ENCODE measurements at regions not wholly inside any gene's neighbourhood (a gene's known extent, or its start where the extent isn't known, plus 50 kb on each side); places are given as distances from the start of the nearest gene placed in this dataset.

- no peak for DNase-seq
Measured at GRCh38 chr3:27865731-27866130, 143.6 kb upstream of the EOMES start.

GRCh38 chr3:27869152-27869551 lies 147.0 kb upstream of the EOMES start:
- no peak for DNase-seq

DNA sequence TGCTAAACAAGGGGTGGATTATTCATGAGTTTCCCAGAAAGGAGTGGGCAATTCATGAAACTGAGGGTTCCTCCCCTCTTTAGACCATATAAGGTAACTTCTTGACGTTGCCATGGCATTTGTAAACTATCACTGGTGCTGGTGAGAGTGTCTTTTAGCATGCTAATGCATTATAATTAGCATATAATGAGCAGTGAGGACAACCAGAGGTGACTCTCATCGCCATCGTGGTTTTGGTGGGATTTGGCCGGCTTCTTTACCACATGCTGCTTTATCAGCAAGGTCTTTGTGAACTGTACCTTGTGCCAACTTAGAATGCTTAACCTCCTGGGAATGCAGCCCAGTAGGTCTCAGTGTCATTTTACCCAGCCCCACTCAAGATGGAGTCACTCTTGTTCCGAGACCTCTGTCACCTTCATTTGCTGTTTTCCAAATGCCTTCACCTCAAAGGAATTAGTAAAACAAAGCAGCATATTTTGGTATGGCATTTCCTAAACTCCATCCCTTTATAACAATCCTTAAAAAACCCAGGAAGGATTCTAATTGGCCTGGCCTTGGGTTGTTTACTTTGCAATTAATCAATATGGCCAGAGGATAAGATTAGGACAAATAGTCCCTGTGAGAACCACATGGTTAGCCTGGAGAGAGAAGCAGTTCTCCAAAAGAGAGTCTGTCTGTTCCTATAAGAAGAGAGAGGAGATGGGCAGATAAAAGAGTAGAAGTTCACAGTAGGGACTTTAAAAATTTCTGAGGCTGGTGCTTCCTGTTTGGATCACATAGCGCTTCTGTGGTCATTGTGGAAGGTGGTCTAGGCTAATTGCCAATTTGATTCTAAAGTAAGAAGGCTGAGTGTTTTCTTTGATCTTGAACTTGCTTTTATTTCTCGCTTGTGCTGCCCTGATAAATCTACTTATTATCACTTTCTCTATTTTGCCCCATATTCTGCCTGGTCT lies 155.2 kb upstream of the EOMES start:
- DNase-seq = no peak

DNA sequence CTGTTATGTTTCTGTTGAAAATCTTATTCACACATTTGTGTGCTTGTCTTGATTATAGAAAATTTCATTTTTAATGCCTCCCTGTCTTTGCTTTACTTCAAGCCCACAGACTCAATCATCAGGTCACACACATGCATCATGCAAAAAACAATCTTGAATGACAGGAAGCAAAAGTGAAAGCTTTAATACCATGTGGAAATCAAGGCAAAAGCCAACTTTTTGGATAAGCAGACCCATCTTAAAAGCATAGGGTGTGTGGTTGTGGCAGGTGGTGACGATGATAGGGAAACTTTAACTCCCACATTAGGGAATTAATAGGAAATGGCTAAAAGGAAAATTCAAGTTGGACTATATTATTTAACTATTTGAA lies 155.9 kb upstream of the EOMES start:
- no peak for DNase-seq

DNA sequence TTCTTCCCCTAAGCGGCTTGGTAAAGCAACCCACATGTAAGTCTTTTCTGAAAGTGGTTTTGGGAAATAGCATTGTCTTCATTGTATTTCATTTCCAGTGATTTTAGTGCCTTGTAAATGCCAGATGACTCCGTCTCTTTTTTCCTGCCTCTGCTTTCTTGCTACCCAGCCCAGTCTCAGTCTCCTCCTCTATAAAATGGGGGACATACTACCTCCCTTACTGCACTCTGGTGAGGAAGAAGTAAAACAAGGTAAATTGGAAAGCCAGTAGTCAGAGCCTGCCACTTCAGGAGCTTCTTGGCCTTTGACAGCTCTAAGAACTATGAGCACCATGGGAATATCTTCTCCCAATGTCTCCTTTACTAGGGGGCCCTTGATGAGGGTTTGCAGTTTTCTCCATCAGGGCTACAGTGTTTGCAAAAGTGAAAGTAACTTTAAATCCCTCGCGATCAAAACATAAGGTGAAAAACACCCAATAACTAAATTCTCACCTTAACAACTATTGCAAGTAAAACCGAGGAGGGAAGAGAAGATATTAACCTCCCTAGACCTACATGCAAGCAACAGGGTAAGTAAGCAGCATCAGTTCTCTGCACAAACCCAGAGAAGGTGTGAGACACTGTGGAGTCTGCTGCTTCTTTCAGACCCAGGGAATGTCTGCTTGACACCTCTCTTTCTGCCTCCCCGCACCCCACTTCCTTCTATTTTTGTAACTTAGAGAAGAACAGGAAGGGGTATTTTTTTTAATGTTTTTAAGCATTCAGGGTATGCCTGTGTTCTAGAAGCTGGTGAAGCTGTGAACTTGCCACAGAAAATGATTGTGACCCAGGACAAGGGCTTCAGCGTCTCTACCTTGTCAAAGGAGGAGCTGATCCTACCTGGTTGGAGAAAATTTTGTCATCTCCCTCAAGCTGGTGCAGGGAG lies 159.1 kb upstream of the EOMES start:
- DNase-seq = peak; percentile 18

DNA sequence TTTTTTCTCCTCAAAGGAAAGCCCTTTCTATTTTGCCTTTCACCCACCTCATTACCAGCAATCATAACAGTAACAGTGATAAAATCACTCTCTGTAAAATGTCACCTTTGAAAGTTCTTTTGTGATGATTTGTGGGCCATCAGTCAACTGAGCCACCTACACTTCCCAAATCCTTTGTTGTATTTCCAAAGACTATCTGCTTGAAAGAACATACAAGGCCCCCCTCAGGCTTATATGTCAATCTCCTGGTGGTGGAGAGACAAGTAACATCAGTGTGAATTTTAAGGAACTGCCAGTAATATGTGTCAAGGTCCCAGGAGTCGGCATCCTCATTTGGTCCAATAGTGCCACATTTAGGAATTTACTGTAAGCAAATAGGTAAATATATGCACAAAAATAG lies 161.1 kb upstream of the EOMES start:
- no peak for DNase-seq

- no peak for DNase-seq
Measured at GRCh38 chr3:27885641-27886040, 163.5 kb upstream of the EOMES start.

DNA sequence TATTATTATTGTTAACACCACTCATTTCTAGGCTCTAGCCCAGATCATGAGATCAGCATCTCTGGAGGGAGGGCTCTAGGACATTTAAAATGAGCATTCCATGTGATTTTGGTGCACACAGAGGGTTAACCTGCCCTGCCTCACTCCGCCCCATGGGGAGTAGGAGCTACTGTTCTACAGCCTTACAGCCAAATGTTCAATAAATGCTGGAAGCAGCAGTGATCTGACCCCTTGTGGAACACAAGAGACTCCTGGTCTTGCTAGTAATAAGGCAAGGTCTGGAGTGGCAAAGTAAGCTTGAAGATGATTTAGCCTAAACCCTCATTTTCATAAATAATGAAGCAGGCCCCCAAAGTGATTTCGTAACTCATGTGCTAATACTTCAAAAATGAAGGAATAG lies 166.4 kb upstream of the EOMES start:
- no peak for DNase-seq

DNA sequence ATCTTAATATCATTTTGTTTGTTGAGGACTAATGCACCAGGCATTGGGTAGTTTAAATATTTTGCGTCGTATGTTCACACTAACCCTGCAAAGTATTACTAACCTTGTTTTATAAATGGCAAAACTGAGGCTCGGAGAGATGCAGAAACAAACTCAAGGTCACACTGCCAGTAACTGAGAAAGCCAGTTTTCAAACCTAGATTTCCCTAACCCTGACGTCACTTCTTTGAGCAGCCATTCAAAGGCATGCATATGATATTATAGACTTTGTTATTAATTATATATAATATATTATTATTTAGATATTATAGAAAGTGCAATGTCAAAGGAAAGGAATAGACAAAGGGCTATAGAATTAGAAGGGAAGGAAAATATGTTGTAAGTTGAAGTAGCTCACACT lies 167.6 kb upstream of the EOMES start:
- DNase-seq = no peak

GRCh38 chr3:27900316-27900715 lies 178.2 kb upstream of the EOMES start:
- DNase-seq = peak; percentile 16

GRCh38 chr3:27903446-27903845 lies 181.3 kb upstream of the EOMES start:
- DNase-seq = no peak

GRCh38 chr3:27905625-27906024 lies 183.5 kb upstream of the EOMES start:
- DNase-seq = no peak

- DNase-seq = no peak
Measured at GRCh38 chr3:27907148-27907547, 185.0 kb upstream of the EOMES start.

DNA sequence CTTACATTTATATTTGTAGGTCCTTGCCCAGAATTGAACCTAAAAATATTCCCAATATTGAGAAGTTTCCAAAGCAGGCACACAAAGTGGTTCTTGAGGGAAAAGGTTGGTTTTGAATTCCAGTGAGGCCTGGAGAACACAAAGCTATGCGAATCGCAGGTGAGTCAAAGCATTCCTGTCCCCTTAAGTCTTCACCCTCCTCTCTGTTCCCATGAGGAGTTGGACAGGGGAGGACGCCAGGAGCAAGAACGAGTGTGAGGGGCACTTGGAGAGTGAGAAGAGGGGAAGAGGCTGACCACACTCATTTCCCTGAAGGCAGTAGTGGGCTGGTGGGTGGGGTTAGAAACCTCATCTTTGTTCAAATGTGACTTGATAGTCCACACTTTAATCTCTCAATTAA lies 185.8 kb upstream of the EOMES start:
- no peak for DNase-seq

DNA sequence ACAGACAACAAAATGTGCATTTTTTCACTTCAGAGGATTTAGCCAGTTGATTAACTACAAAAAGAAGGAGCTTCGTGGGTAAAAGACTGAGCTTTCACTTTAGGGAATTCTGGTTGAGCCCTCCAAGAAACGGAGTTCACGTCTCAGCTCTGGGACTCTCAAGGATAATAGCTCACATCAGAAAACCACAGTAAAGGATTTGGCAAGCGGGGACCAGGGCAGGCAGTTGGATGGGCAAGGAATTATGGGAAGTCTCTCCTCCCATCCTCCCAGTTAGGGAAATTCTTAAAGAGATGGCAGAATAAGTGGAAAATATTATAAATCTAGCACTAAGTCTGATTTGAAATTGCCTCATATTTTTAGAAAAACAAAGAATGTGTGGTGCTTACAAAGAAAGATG lies 188.3 kb upstream of the EOMES start:
- no peak for DNase-seq

- no peak for DNase-seq
Measured at GRCh38 chr3:27914199-27914598, 192.1 kb upstream of the EOMES start.

- DNase-seq = no peak
Measured at GRCh38 chr3:27923349-27924068, 201.4 kb upstream of the EOMES start.

- no peak for DNase-seq
Measured at GRCh38 chr3:27927882-27928281, 205.8 kb upstream of the EOMES start.

DNA sequence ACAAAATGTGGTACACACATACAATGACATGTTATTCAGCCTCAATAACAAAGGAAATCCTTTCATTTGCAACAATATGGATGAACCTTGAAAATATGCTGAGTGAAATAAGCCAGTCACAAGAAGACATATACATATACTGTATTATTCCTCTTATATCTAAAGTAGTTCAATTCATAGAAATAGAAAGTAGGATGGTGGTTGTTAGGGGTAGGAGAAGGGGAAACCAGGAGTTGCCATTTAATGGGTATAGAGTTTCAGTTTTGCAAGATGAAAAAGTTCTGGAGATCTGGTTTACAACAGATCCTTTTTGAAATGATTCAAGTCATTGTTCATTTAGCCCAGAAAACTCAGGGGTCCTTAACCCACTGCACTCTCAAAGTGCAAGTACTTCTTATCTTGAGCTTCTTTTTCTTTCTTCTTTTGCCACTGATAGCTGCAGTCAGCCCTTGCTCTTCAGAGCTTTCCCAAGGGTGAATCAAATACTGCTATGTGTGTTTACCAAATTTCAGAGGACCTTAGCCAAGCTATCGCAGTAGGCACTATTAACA lies 208.0 kb upstream of the EOMES start:
- DNase-seq = no peak

DNA sequence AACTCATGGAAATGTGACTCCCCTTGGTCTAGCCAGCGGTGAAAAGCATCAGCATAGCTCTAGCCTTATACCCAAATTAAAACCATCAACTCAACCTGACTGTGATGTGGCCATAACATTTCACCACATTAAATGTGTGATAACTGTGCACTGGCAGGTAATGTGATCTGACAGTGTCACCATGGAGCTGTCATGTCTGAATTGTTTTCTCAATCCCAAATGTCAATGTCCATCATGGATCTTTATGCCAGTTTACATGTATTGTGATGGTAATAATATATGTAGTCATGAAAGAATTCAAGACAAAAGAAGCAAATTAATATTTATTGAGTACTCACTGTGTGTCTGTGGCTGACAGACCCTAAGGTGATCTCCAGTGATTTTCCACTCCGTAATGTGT lies 213.4 kb upstream of the EOMES start:
- DNase-seq = no peak

DNA sequence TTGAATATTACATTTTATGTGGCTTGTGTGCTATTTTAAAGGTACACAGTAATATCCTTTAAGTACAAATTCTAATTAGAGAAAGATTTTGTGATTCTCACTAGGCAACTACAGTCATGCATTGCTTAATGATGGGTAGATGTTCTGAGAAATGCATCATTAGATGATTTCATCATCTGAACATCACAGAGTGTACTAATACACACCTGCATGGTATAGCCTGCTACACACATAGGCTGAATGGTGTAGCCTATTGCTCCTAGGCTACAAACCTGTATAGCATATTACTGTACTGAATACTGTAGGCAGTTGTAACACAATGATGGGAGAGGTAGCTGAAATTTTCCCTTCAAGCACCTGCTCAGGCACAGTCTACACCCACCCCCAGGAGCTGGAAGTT lies 217.4 kb upstream of the EOMES start:
- no peak for DNase-seq

- no peak for DNase-seq
Measured at GRCh38 chr3:27939940-27940339, 217.8 kb upstream of the EOMES start.

DNA sequence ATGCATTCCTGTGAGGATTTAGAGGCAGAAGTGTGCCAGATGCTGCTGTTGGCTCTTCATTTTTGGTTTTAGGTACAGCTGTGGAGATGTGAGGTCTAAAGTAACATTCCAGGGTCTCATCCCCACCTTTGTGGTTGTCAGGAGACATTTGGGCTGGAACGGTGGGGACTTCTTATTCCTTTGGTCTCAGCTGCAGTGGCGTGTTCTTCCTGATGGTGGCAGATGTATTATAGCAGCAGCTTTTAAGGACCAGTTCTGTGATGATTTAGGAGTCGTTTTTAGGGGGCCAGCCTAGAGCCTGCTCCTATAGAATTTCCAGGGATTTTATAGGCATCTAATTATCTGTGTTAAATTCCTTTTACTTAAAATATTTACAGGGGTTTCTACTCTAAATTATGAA lies 221.0 kb upstream of the EOMES start:
- no peak for DNase-seq

Data from activated naive CD4-positive, alpha-beta T cell treated with Interleukin-2 at 50 U/mL for 16 hours (primary cell).